ENCODE measurements at regions not wholly inside any gene's neighbourhood (a gene's known extent, or its start where the extent isn't known, plus 50 kb on each side); places are given as distances from the start of the nearest gene placed in this dataset.

GRCh38 chr7:86955895-86956503, 103.5 kb downstream of the ELAPOR2 start:
- H3K36me3 ChIP-seq (ENCODE audit: control insufficient read depth in 1 of 2, insufficient read depth in 2 of 2, low read length in 1 of 2): no peaks in the 10 kb centered on the region
- no peak overlapping the region for H3K4me3 ChIP-seq (ENCODE audit: low read length in 2 of 2)
- H3K9me3 ChIP-seq (ENCODE audit: control insufficient read depth, low read length): no peaks in the 10 kb centered on the region
- H3K4me1 ChIP-seq (ENCODE audit: control insufficient read depth in 1 of 2, insufficient read depth in 2 of 2, low read length in 2 of 2): no peaks in the 10 kb centered on the region
- DNase-seq (no peak), ATAC-seq (ENCODE audit: low FRiP score) (no peak)
- no peaks in the 10 kb centered on the region for H3K27me3 ChIP-seq (ENCODE audit: control insufficient read depth in 1 of 2, insufficient read depth in 2 of 2, low read length in 1 of 2)
- intact Hi-C loops (cut with DNase I): no loop called here
- H3K27ac ChIP-seq (ENCODE audit: low read depth in 1 of 2, low read length in 2 of 2): no peak overlapping the region
- 97% methylated on average over 1 of the region's 1 CpG for WGBS, 2 donors

- ATAC-seq (ENCODE audit: low FRiP score) (no peak), DNase-seq (no peak)
- H3K4me3 ChIP-seq (ENCODE audit: low read length in 2 of 2): no peak overlapping the region
- no peaks in the 10 kb centered on the region for H3K9me3 ChIP-seq (ENCODE audit: control insufficient read depth, low read length)
- no peaks in the 10 kb centered on the region for H3K36me3 ChIP-seq (ENCODE audit: control insufficient read depth in 1 of 2, insufficient read depth in 2 of 2, low read length in 1 of 2)
- intact Hi-C loops (cut with DNase I): no loop called here
- no peaks in the 10 kb centered on the region for H3K27me3 ChIP-seq (ENCODE audit: control insufficient read depth in 1 of 2, insufficient read depth in 2 of 2, low read length in 1 of 2)
- no peaks in the 10 kb centered on the region for H3K4me1 ChIP-seq (ENCODE audit: control insufficient read depth in 1 of 2, insufficient read depth in 2 of 2, low read length in 2 of 2)
- no peak overlapping the region for H3K27ac ChIP-seq (ENCODE audit: low read depth in 1 of 2, low read length in 2 of 2)
Observed at GRCh38 chr7:86954971-86955370, 104.5 kb downstream of the ELAPOR2 start.

- intact Hi-C loops (cut with DNase I): no loop called here
- H3K36me3 ChIP-seq (ENCODE audit: control insufficient read depth in 1 of 2, insufficient read depth in 2 of 2, low read length in 1 of 2): no peaks in the 10 kb centered on the region
- H3K27ac ChIP-seq (ENCODE audit: low read depth in 1 of 2, low read length in 2 of 2): no peak overlapping the region
- no peaks in the 10 kb centered on the region for H3K4me1 ChIP-seq (ENCODE audit: control insufficient read depth in 1 of 2, insufficient read depth in 2 of 2, low read length in 2 of 2)
- no peak for ATAC-seq (ENCODE audit: low FRiP score)
- H3K27me3 ChIP-seq (ENCODE audit: control insufficient read depth in 1 of 2, insufficient read depth in 2 of 2, low read length in 1 of 2): no peaks in the 10 kb centered on the region
- WGBS, 2 donors: 85 to 89% methylated on average over 3 of the region's 3 CpGs
- DNase-seq: no peak
- no peak overlapping the region for H3K4me3 ChIP-seq (ENCODE audit: low read length in 2 of 2)
- no peaks in the 10 kb centered on the region for H3K9me3 ChIP-seq (ENCODE audit: control insufficient read depth, low read length)
Observed at GRCh38 chr7:86953653-86954336, 105.7 kb downstream of the ELAPOR2 start.

GRCh38 chr7:86953219-86953618, 106.2 kb downstream of the ELAPOR2 start:
- Histone ChIP-seq H3K9me3 (ENCODE audit: control insufficient read depth, low read length) (no peaks in the 10 kb centered on the region), H3K27ac (ENCODE audit: low read depth in 1 of 2, low read length in 2 of 2) (no peak overlapping the region), H3K4me1 (ENCODE audit: control insufficient read depth in 1 of 2, insufficient read depth in 2 of 2, low read length in 2 of 2) (no peaks in the 10 kb centered on the region), H3K4me3 (ENCODE audit: low read length in 2 of 2) (no peak overlapping the region), H3K27me3 (ENCODE audit: control insufficient read depth in 1 of 2, insufficient read depth in 2 of 2, low read length in 1 of 2) (no peaks in the 10 kb centered on the region), H3K36me3 (ENCODE audit: control insufficient read depth in 1 of 2, insufficient read depth in 2 of 2, low read length in 1 of 2) (no peaks in the 10 kb centered on the region)
- DNase-seq: no peak
- intact Hi-C loops (cut with DNase I): no loop called here
- ATAC-seq (ENCODE audit: low FRiP score): no peak

GRCh38 chr7:86951895-86952294, 107.6 kb downstream of the ELAPOR2 start:
- intact Hi-C loops (cut with DNase I): no loop called here
- ATAC-seq (ENCODE audit: low FRiP score) (no peak), DNase-seq (no peak)
- Histone ChIP-seq H3K4me3 (ENCODE audit: low read length in 2 of 2) (no peak overlapping the region), H3K9me3 (ENCODE audit: control insufficient read depth, low read length) (no peaks in the 10 kb centered on the region), H3K27me3 (ENCODE audit: control insufficient read depth in 1 of 2, insufficient read depth in 2 of 2, low read length in 1 of 2) (no peaks in the 10 kb centered on the region), H3K27ac (ENCODE audit: low read depth in 1 of 2, low read length in 2 of 2) (no peak overlapping the region), H3K36me3 (ENCODE audit: control insufficient read depth in 1 of 2, insufficient read depth in 2 of 2, low read length in 1 of 2) (no peaks in the 10 kb centered on the region), H3K4me1 (ENCODE audit: control insufficient read depth in 1 of 2, insufficient read depth in 2 of 2, low read length in 2 of 2) (peaks cover 0 to 3% of the 10 kb centered on the region in 2 donors)

- intact Hi-C loops (cut with DNase I): no loop called here
- Histone ChIP-seq H3K36me3 (ENCODE audit: control insufficient read depth in 1 of 2, insufficient read depth in 2 of 2, low read length in 1 of 2) (no peaks in the 10 kb centered on the region), H3K27me3 (ENCODE audit: control insufficient read depth in 1 of 2, insufficient read depth in 2 of 2, low read length in 1 of 2) (no peaks in the 10 kb centered on the region), H3K9me3 (ENCODE audit: control insufficient read depth, low read length) (no peaks in the 10 kb centered on the region), H3K27ac (ENCODE audit: low read depth in 1 of 2, low read length in 2 of 2) (no peak overlapping the region), H3K4me1 (ENCODE audit: control insufficient read depth in 1 of 2, insufficient read depth in 2 of 2, low read length in 2 of 2) (peaks cover 0 to 3% of the 10 kb centered on the region in 2 donors), H3K4me3 (ENCODE audit: low read length in 2 of 2) (no peak overlapping the region)
- DNase-seq (no peak), ATAC-seq (ENCODE audit: low FRiP score) (no peak)
- WGBS, 2 donors: 98 to 100% methylated on average over 1 of the region's 1 CpG
Observed at GRCh38 chr7:86950944-86951343, 108.5 kb downstream of the ELAPOR2 start.

- no peaks in the 10 kb centered on the region for H3K9me3 ChIP-seq (ENCODE audit: control insufficient read depth, low read length)
- intact Hi-C loops (cut with DNase I): no loop called here
- 88 to 92% methylated on average over 4 of the region's 4 CpGs for WGBS, 2 donors
Observed at GRCh38 chr7:86950360-86950759, 109.1 kb downstream of the ELAPOR2 start.

GRCh38 chr7:86949779-86950260, 109.6 kb downstream of the ELAPOR2 start:
- H3K4me3 ChIP-seq (ENCODE audit: low read length in 2 of 2): no peak overlapping the region
- no peaks in the 10 kb centered on the region for H3K9me3 ChIP-seq (ENCODE audit: control insufficient read depth, low read length)
- DNase-seq (peak in 1 of 2 donors; percentile 69), ATAC-seq (ENCODE audit: low FRiP score) (peak; percentile 50)
- no peaks in the 10 kb centered on the region for H3K27me3 ChIP-seq (ENCODE audit: control insufficient read depth in 1 of 2, insufficient read depth in 2 of 2, low read length in 1 of 2)
- 59 to 69% methylated on average over 3 of the region's 3 CpGs for WGBS, 2 donors
- H3K27ac ChIP-seq (ENCODE audit: low read depth in 1 of 2, low read length in 2 of 2): no peak overlapping the region
- intact Hi-C loops (cut with DNase I): no loop called here
- H3K4me1 ChIP-seq (ENCODE audit: control insufficient read depth in 1 of 2, insufficient read depth in 2 of 2, low read length in 2 of 2): peaks cover 0 to 3% of the 10 kb centered on the region in 2 donors
- no peaks in the 10 kb centered on the region for H3K36me3 ChIP-seq (ENCODE audit: control insufficient read depth in 1 of 2, insufficient read depth in 2 of 2, low read length in 1 of 2)

More at GRCh38 chr7:86950360-86950759, 109.1 kb downstream of the ELAPOR2 start:
- Histone ChIP-seq H3K4me1 (ENCODE audit: control insufficient read depth in 1 of 2, insufficient read depth in 2 of 2, low read length in 2 of 2) (peaks cover 0 to 3% of the 10 kb centered on the region in 2 donors), H3K27ac (ENCODE audit: low read depth in 1 of 2, low read length in 2 of 2) (no peak overlapping the region), H3K4me3 (ENCODE audit: low read length in 2 of 2) (no peak overlapping the region), H3K36me3 (ENCODE audit: control insufficient read depth in 1 of 2, insufficient read depth in 2 of 2, low read length in 1 of 2) (no peaks in the 10 kb centered on the region), H3K27me3 (ENCODE audit: control insufficient read depth in 1 of 2, insufficient read depth in 2 of 2, low read length in 1 of 2) (no peaks in the 10 kb centered on the region)
- ATAC-seq (ENCODE audit: low FRiP score) (no peak), DNase-seq (no peak)

GRCh38 chr7:86949052-86949778, 110.2 kb downstream of the ELAPOR2 start:
- DNase-seq (no peak), ATAC-seq (ENCODE audit: low FRiP score) (no peak)
- WGBS, 2 donors: 59 to 63% methylated on average over 7 of the region's 7 CpGs
- Histone ChIP-seq H3K4me1 (ENCODE audit: control insufficient read depth in 1 of 2, insufficient read depth in 2 of 2, low read length in 2 of 2) (peaks cover 0 to 3% of the 10 kb centered on the region in 2 donors), H3K9me3 (ENCODE audit: control insufficient read depth, low read length) (no peaks in the 10 kb centered on the region), H3K27me3 (ENCODE audit: control insufficient read depth in 1 of 2, insufficient read depth in 2 of 2, low read length in 1 of 2) (no peaks in the 10 kb centered on the region), H3K27ac (ENCODE audit: low read depth in 1 of 2, low read length in 2 of 2) (no peak overlapping the region), H3K4me3 (ENCODE audit: low read length in 2 of 2) (no peak overlapping the region), H3K36me3 (ENCODE audit: control insufficient read depth in 1 of 2, insufficient read depth in 2 of 2, low read length in 1 of 2) (no peaks in the 10 kb centered on the region)
- intact Hi-C loops (cut with DNase I): no loop called here

All from aorta (tissue), 5 donors.